ENCODE measurements at regions not wholly inside any gene's neighbourhood (a gene's known extent, or its start where the extent isn't known, plus 50 kb on each side); places are given as distances from the start of the nearest gene placed in this dataset.

DNA sequence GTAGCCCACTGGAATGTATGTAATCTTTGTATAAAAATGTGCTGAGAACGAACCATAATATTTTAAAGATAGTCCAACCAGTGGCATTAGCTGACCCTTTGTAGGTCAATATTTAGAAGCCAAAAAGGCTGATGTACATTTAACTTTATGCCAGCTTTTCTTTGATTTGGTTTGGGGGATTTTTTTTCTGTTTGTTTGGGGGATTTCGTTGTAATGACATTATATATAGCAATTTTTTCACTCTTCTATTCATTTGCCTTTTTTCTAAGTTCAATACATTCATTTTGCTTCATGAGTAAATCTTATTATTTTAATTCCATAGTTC lies 382.0 kb upstream of the NOCT start:
- no peak for TF ChIP-seq CTCF (IDR thresholded peaks at IDR 0.05)
- TF ChIP-seq EP300 (IDR thresholded peaks at IDR 0.05) = no peak
- TF ChIP-seq POLR2A (IDR thresholded peaks at IDR 0.05) = no peak
